WTC11 (cell line): ENCODE measurements at regions not wholly inside any gene's neighbourhood (a gene's known extent, or its start where the extent isn't known, plus 50 kb on each side); places are given as distances from the start of the nearest gene placed in this dataset.

Experiments
- ATAC-seq: fragments of 200-7000 bp; cut with Tn5 transposase; 2 replicates; pipeline ENCODE4 v1.10.0; 2021; ENCODE audit warnings: mild to moderate bottlenecking, moderate library complexity
- CTCF ChIA-PET: fragments of 300-600 bp; sonication (Branson Sonifier 250); formaldehyde crosslinking; loops from one replicate; lab custom pipeline; 2021; ENCODE audit warnings: antibody characterized with exemption; lab: Charles Lee
- POLR2A ChIA-PET: fragments of 350-600 bp; sonication (Branson Sonifier 250); formaldehyde crosslinking; loops from one replicate; lab custom pipeline; 2021; ENCODE audit warnings: antibody characterized with exemption; lab: Charles Lee
- DNase-seq: peaks from one replicate; pipeline ENCODE4 v3.0.0; 2021; ENCODE audit warnings: low spot score
- H3K27ac Mint-ChIP-seq: 2 replicates; pipeline ENCODE4 v1.8.0; 2021; ENCODE audit warnings: mixed read lengths
- H3K27me3 Mint-ChIP-seq: 2 replicates; pipeline ENCODE4 v1.8.0; 2021; ENCODE audit warnings: low read depth, mild to moderate bottlenecking, moderate library complexity, mixed read lengths
- H3K36me3 Mint-ChIP-seq: 2 replicates; pipeline ENCODE4 v1.8.0; 2021; ENCODE audit warnings: mixed read lengths
- H3K4me1 Mint-ChIP-seq: 2 replicates; pipeline ENCODE4 v1.8.0; 2022; ENCODE audit warnings: mixed read lengths
- H3K4me3 Mint-ChIP-seq: 2 replicates; pipeline ENCODE4 v1.8.0; 2021; ENCODE audit warnings: mild to moderate bottlenecking, moderate library complexity, mixed read lengths
- H3K9me3 Mint-ChIP-seq: 2 replicates; pipeline ENCODE4 v1.8.0; 2021; ENCODE audit warnings: mixed read lengths
- AFF4 ChIP-seq: sonication (generic); formaldehyde crosslinking; IDR thresholded peaks from 2 replicates; pipeline ENCODE4 v1.8.1; 2023; ENCODE audit warnings: mild to moderate bottlenecking, missing genetic modification reagents, borderline replicate concordance
- GABPB1 ChIP-seq: sonication (generic); formaldehyde crosslinking; IDR thresholded peaks from 2 replicates; pipeline ENCODE4 v1.8.1; 2023; ENCODE audit warnings: mild to moderate bottlenecking, missing genetic modification reagents
- HMGXB4 ChIP-seq: sonication (generic); formaldehyde crosslinking; IDR thresholded peaks from 2 replicates; pipeline ENCODE4 v1.8.1; 2023; ENCODE audit warnings: mild to moderate bottlenecking, moderate library complexity, missing genetic modification reagents
- MXD4 ChIP-seq: fragments of 250-450 bp; sonication (Bioruptor Pico); IDR thresholded peaks from 2 replicates; pipeline ENCODE4 v1.8.0; 2021; ENCODE audit warnings: mild to moderate bottlenecking, moderate library complexity, borderline replicate concordance
- NR3C1 ChIP-seq: sonication (generic); formaldehyde crosslinking; conservative IDR thresholded peaks from 2 replicates; pipeline ENCODE4 v1.8.1; 2023; ENCODE audit warnings: low read depth, mild to moderate bottlenecking, missing genetic modification reagents
- PREB ChIP-seq: sonication (generic); formaldehyde crosslinking; IDR thresholded peaks from 2 replicates; pipeline ENCODE4 v1.8.1; 2022; ENCODE audit warnings: mild to moderate bottlenecking, missing genetic modification reagents, moderate library complexity, borderline replicate concordance
- RELA ChIP-seq: sonication (generic); formaldehyde crosslinking; IDR thresholded peaks from 2 replicates; pipeline ENCODE4 v1.8.1; 2022; ENCODE audit warnings: missing genetic modification reagents, mild to moderate bottlenecking, borderline replicate concordance
- RORB ChIP-seq: fragments of 250-450 bp; sonication (Bioruptor Pico); IDR thresholded peaks from 2 replicates; pipeline ENCODE4 v1.9.0; 2021; ENCODE audit warnings: mild to moderate bottlenecking
- ZNF281 ChIP-seq: sonication (generic); formaldehyde crosslinking; IDR thresholded peaks from 2 replicates; pipeline ENCODE4 v1.8.0; 2023; ENCODE audit warnings: mild to moderate bottlenecking, missing genetic modification reagents
- ZNF512 ChIP-seq: sonication (generic); formaldehyde crosslinking; IDR thresholded peaks from 2 replicates; pipeline ENCODE4 v1.8.1; 2022; ENCODE audit warnings: missing genetic modification reagents, borderline replicate concordance

- Mint-ChIP-seq H3K36me3 (no peaks in the 10 kb centered on the region), H3K4me1 (peaks cover 32% of the 10 kb centered on the region), H3K4me3 (no peak overlapping the region), H3K9me3 (peaks cover 3% of the 10 kb centered on the region), H3K27ac (peak overlapping the region; percentile 20), H3K27me3 (no peaks in the 10 kb centered on the region)
- ChIA-PET POLR2A (interaction anchor here (0.9 kb wide), 1 partner anchor 18 kb away, joined by 3 read pairs; no protein-coding TSS in a partner anchor), CTCF (interaction anchor here (0.8 to 1.9 kb wide), 2 partner anchors 13 to 70 kb away, joined by 3 to 10 read pairs; no protein-coding TSS in a partner anchor)
- ATAC-seq (no peak), DNase-seq (no peak)
- TF ChIP-seq PREB (CRISPR knock-in tag) = no peak
Observed at GRCh38 chr5:91315701-91316100, 67.4 kb downstream of the ARRDC3 start.

GRCh38 chr5:91313757-91314673 is 69.1 kb downstream of the ARRDC3 start:
- H3K27me3 Mint-ChIP-seq = no peaks in the 10 kb centered on the region
- no peak overlapping the region for H3K4me3 Mint-ChIP-seq
- H3K4me1 Mint-ChIP-seq = peaks cover 32% of the 10 kb centered on the region
- no peak for TF ChIP-seq NR3C1
- TF ChIP-seq HMGXB4 = no peak
- TF ChIP-seq MXD4 (CRISPR knock-in tag) = no peak
- TF ChIP-seq AFF4 (CRISPR knock-in tag) = no peak
- no peak for TF ChIP-seq ZNF281
- no peak for TF ChIP-seq RORB (CRISPR knock-in tag)
- TF ChIP-seq ZNF512 (CRISPR knock-in tag) = no peak
- TF ChIP-seq GABPB1 = 0 out of 2 replicates have a peak, but pooled peaks have one; percentile 20
- no peak for TF ChIP-seq RELA
- no peak for ATAC-seq
- ChIA-PET CTCF (interaction anchor here (1.0 kb wide), 1 partner anchor 71 kb away, joined by 3 read pairs; no protein-coding TSS in a partner anchor), POLR2A (interaction anchor here (1.4 kb wide), 1 partner anchor 69 kb away, joined by 3 read pairs; the partner anchor contains the start of gene ARRDC3)
- H3K27ac Mint-ChIP-seq = no peak overlapping the region
- H3K9me3 Mint-ChIP-seq = peaks cover 3% of the 10 kb centered on the region
- H3K36me3 Mint-ChIP-seq = no peaks in the 10 kb centered on the region
- DNase-seq = no peak
